Activated T-helper 2 cell treated with anti-CD3 and anti-CD28 coated beads, Interferon-gamma antibody, Interleukin-2, Interleukin-4, amounts not matched to agents 10 μg/mL and 5 μg/mL and 100 μg/mL, durations not matched to agents 14 hours and 24 hours and 36 hours (primary cell): ENCODE measurements at regions not wholly inside any gene's neighbourhood (a gene's known extent, or its start where the extent isn't known, plus 50 kb on each side); places are given as distances from the start of the nearest gene placed in this dataset.

Source experiments
- DNase-seq: peaks from one replicate; pipeline ENCODE4 v3.0.0; 2021; ENCODE audit warnings: low spot score
- H3K27ac Mint-ChIP-seq: one replicate; pipeline ENCODE4 v1.8.0; 2021; ENCODE audit warnings: mixed read lengths
- H3K27me3 Mint-ChIP-seq: one replicate; pipeline ENCODE4 v1.8.0; 2021; ENCODE audit warnings: low read depth, mixed read lengths
- H3K36me3 Mint-ChIP-seq: one replicate; pipeline ENCODE4 v1.8.0; 2021; ENCODE audit warnings: low read depth, mixed read lengths
- H3K4me1 Mint-ChIP-seq: one replicate; pipeline ENCODE4 v1.8.0; 2021; ENCODE audit warnings: low read depth, mixed read lengths
- H3K4me3 Mint-ChIP-seq: one replicate; pipeline ENCODE4 v1.8.0; 2021; ENCODE audit warnings: low read depth, mild to moderate bottlenecking, moderate library complexity, mixed read lengths
- H3K9me3 Mint-ChIP-seq: one replicate; pipeline ENCODE4 v1.8.0; 2021; ENCODE audit warnings: mixed read lengths
- intact Hi-C: fragments of 100-400 bp; cut with micrococcal nuclease; formaldehyde crosslinking; loops from one replicate; pipeline ENCODE4 v1.15.1; 2023

DNA sequence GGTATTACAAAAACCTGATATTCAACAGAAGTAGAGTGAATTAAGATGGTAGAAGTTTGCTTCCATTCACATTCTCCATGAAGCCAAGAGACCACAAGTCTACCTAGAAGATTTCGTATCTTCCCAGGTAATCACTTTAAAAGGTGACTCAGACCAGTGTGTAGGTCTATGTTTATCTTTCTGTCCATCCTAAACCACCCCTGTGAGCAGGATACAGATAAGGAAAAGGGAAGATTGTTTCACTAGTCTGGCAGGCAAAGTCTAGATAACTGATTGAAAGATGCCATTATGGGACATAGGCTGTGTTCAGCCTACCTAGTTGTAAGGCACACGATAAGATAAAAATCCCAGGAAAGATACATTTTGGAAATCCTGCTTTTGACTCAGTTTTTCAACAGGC is 244.3 kb upstream of the NWD2 start:
- no peaks in the 10 kb centered on the region for H3K9me3 Mint-ChIP-seq
- no peaks in the 10 kb centered on the region for H3K27me3 Mint-ChIP-seq
- DNase-seq = no peak
- no peak overlapping the region for H3K27ac Mint-ChIP-seq
- no peak overlapping the region for H3K4me3 Mint-ChIP-seq
- intact Hi-C loops = no loop called here
- H3K4me1 Mint-ChIP-seq = no peaks in the 10 kb centered on the region
- H3K36me3 Mint-ChIP-seq = no peaks in the 10 kb centered on the region

DNA sequence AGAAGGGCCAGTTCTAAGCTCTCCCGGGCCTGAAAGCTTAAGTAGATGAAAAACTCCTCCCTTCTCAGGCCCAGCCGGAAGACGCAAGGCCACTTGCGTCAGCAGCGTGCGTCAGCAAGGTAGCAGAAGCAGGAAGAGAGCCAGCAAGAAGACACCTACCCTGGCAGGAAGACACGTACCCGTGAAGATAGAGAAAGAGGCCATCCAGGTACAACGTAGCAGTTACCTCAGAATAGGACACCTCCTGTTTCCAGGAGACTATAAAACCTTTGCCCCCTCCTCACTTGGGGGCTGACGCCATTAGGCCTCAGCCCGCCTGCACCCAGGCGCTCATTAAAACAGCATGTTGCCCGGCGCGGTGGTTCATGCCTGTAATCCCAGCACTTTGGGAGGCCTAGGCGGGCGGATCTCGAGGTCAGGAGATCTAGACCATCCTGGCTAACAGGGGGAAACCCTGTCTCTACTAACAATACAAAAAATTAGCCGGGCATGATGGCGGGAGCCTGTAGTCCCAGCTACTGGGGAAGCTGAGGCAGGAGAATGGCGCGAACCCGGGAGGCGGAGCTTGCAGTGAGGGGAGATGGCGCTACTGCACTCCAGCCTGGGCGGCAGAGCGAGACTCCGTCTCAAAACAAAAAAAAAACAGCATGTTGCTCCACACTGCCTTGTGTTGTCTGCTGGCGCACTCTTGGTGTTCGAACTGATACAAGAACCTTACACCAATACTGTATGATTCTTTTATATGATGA is 242.7 kb upstream of the NWD2 start:
- Mint-ChIP-seq H3K27ac (no peak overlapping the region), H3K4me3 (no peak overlapping the region), H3K4me1 (no peaks in the 10 kb centered on the region), H3K27me3 (no peaks in the 10 kb centered on the region), H3K36me3 (no peaks in the 10 kb centered on the region), H3K9me3 (no peaks in the 10 kb centered on the region)
- intact Hi-C loops = no loop called here
- no peak for DNase-seq

DNA sequence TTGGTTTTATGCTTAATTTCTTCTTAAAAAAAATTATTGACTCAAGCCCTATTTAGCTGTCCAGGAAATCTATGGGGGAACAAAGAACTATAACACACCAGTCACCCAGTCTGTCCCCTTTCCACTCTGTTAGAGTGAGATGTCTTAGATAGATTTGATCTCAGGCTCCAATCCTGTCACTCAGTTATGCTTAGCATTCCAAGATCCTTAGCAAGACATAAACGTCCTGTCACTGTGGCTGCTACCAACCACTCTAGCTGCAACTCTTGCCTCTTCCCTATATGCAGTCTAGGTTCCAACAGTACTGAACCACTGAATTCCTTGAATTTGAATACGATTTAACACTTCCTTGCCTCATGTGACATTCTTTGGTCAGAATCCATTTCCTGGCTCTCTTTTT is 241.9 kb upstream of the NWD2 start:
- H3K36me3 Mint-ChIP-seq = no peaks in the 10 kb centered on the region

GRCh38 chr4:37008199-37008598 is 236.3 kb upstream of the NWD2 start:
- Mint-ChIP-seq H3K4me3 (no peak overlapping the region), H3K36me3 (no peaks in the 10 kb centered on the region), H3K27me3 (no peaks in the 10 kb centered on the region), H3K9me3 (no peaks in the 10 kb centered on the region), H3K27ac (no peak overlapping the region), H3K4me1 (no peaks in the 10 kb centered on the region)
- intact Hi-C loops = no loop called here
- no peak for DNase-seq

More for the DNA sequence above, 241.9 kb upstream of the NWD2 start:
- intact Hi-C loops = no loop called here
- Mint-ChIP-seq H3K4me3 (no peak overlapping the region), H3K27me3 (no peaks in the 10 kb centered on the region), H3K4me1 (no peaks in the 10 kb centered on the region), H3K27ac (no peak overlapping the region), H3K9me3 (no peaks in the 10 kb centered on the region)
- DNase-seq = no peak

GRCh38 chr4:37014584-37014983 is 230.0 kb upstream of the NWD2 start:
- intact Hi-C loops = no loop called here
- DNase-seq = no peak
- H3K4me3 Mint-ChIP-seq = no peak overlapping the region

GRCh38 chr4:37015391-37015790 is 229.2 kb upstream of the NWD2 start:
- H3K27ac Mint-ChIP-seq = no peak overlapping the region
- H3K36me3 Mint-ChIP-seq = no peaks in the 10 kb centered on the region
- no peaks in the 10 kb centered on the region for H3K4me1 Mint-ChIP-seq
- intact Hi-C loops = no loop called here
- no peak for DNase-seq
- H3K27me3 Mint-ChIP-seq = no peaks in the 10 kb centered on the region
- no peak overlapping the region for H3K4me3 Mint-ChIP-seq
- no peaks in the 10 kb centered on the region for H3K9me3 Mint-ChIP-seq

More at GRCh38 chr4:37014584-37014983, 230.0 kb upstream of the NWD2 start:
- Mint-ChIP-seq H3K27ac (no peak overlapping the region), H3K27me3 (no peaks in the 10 kb centered on the region), H3K4me1 (no peaks in the 10 kb centered on the region), H3K9me3 (no peaks in the 10 kb centered on the region), H3K36me3 (no peaks in the 10 kb centered on the region)

- DNase-seq = no peak
- Mint-ChIP-seq H3K36me3 (no peaks in the 10 kb centered on the region), H3K27me3 (no peaks in the 10 kb centered on the region), H3K4me3 (no peak overlapping the region), H3K27ac (no peak overlapping the region), H3K4me1 (no peaks in the 10 kb centered on the region), H3K9me3 (no peaks in the 10 kb centered on the region)
- intact Hi-C loops = no loop called here
Measured at GRCh38 chr4:37023504-37023903, 221.0 kb upstream of the NWD2 start.

- intact Hi-C loops = no loop called here
- no peaks in the 10 kb centered on the region for H3K36me3 Mint-ChIP-seq
- no peak overlapping the region for H3K4me3 Mint-ChIP-seq
- no peak overlapping the region for H3K27ac Mint-ChIP-seq
- no peak for DNase-seq
- no peaks in the 10 kb centered on the region for H3K9me3 Mint-ChIP-seq
- no peaks in the 10 kb centered on the region for H3K27me3 Mint-ChIP-seq
- H3K4me1 Mint-ChIP-seq = no peaks in the 10 kb centered on the region
Measured at GRCh38 chr4:37023996-37024395, 220.5 kb upstream of the NWD2 start.

DNA sequence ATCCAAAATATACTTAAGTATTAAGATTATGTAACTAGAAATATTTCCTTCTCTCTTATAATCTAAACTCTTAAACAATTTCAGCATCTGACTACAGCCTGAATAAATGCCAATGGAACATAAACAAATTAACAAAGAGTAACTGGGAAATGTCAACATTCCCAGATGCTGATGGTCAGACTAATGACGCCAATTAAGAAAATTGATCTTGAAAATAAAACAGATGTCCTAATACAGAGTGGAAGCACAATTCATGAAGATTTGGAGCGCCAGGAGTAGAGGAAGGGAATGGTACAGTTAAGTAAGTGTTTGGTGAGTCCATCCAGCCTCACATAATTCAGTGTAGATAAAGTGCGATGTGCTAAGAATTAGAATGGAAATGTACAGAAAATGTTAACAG is 203.7 kb upstream of the NWD2 start:
- no peaks in the 10 kb centered on the region for H3K4me1 Mint-ChIP-seq
- no peak overlapping the region for H3K4me3 Mint-ChIP-seq
- intact Hi-C loops = no loop called here
- H3K9me3 Mint-ChIP-seq = no peaks in the 10 kb centered on the region
- DNase-seq = no peak
- no peak overlapping the region for H3K27ac Mint-ChIP-seq
- no peaks in the 10 kb centered on the region for H3K36me3 Mint-ChIP-seq
- H3K27me3 Mint-ChIP-seq = no peaks in the 10 kb centered on the region

DNA sequence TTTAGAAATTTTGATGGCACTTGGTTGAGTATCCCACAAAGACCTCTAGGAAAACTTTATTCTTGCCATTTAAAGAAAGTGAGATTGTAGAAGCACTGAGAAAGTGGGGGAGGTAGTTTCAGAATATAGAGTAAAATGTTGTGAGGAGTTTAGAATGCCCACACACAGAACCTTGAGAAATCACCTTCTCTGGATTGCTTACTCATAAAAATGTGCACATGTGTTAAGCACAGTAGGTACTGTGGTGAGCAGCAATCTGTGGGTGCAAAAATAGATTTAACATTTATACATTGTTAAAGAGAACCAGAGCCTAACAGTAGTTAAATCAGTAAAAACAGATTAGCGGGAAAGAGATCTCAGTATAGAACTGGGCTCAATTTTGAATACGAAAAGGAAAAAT is 201.2 kb upstream of the NWD2 start:
- Mint-ChIP-seq H3K27me3 (no peaks in the 10 kb centered on the region), H3K4me1 (no peaks in the 10 kb centered on the region), H3K27ac (no peak overlapping the region), H3K36me3 (no peaks in the 10 kb centered on the region), H3K4me3 (no peak overlapping the region), H3K9me3 (no peaks in the 10 kb centered on the region)
- DNase-seq = no peak
- intact Hi-C loops = no loop called here

DNA sequence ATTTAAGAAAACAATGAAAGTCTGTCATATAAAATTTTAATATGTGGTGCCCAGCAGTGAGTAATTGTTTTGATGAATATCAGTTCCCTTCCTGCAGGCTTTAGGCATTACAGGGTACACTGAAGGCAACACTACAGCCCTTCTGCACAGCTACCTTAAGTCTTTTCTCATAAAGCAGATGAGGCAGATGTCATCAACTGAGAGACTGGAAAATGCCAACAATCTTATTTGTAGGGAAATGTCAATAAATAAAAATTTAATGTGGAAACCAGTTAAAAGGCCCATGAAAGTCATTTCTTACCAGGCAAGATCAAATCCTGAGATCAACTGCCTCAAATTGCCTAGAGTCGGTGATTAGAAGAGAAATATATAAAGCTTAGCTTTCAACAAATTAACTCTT is 193.4 kb upstream of the NWD2 start:
- Mint-ChIP-seq H3K27ac (no peak overlapping the region), H3K36me3 (no peaks in the 10 kb centered on the region), H3K4me3 (no peak overlapping the region), H3K27me3 (no peaks in the 10 kb centered on the region), H3K9me3 (no peaks in the 10 kb centered on the region), H3K4me1 (no peaks in the 10 kb centered on the region)
- no peak for DNase-seq
- intact Hi-C loops = no loop called here

DNA sequence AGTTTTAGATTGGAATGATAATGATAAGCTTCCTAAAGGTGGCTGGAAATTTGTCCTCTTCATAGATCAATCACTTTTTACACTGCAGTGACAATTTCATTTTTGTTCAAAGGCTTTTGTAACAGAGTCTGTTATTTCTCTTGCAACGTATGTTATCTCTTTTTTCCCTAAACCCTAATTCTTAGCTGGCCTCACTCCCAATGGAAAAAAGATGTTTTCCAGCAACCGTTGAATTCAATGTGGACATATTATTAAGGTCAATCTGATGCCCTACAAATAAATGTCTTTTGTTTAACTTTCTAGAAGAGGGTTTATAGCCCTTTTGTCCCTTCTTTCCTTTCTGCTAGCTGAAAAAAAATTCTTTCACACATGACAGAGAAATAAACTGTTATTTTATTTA is 192.7 kb upstream of the NWD2 start:
- Mint-ChIP-seq H3K36me3 (no peaks in the 10 kb centered on the region), H3K4me1 (no peaks in the 10 kb centered on the region), H3K27me3 (no peaks in the 10 kb centered on the region), H3K4me3 (no peak overlapping the region), H3K27ac (no peak overlapping the region), H3K9me3 (no peaks in the 10 kb centered on the region)
- intact Hi-C loops = no loop called here
- no peak for DNase-seq

DNA sequence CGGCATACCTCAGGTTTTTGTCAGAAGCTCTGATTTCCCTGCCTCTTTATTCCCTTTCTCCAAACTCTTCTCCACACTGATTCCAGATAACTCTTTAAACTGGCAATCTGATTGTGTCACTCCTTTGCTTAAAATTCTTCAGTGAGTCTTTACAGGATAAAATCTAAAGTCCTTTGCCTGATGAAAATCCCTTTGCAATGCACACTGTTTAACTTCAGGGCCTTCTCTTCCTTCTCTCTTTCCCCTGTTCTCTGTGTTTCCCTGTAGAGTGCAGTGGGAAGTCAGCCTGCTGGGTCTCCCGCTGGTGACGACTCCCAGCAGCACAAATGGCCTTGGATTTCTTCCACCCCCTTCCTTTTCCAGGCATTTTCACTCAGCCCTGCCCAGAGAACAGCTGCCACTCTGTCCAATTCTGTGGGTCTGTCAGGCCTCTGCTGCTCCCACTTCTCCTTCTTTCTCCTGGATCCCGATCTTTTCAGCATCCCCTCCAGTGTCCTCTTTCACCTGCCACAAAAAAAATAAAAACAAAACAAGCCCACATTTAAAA is 189.9 kb upstream of the NWD2 start:
- Mint-ChIP-seq H3K9me3 (no peaks in the 10 kb centered on the region), H3K4me3 (no peak overlapping the region), H3K27me3 (no peaks in the 10 kb centered on the region), H3K27ac (no peak overlapping the region), H3K4me1 (no peaks in the 10 kb centered on the region), H3K36me3 (no peaks in the 10 kb centered on the region)
- intact Hi-C loops = no loop called here
- no peak for DNase-seq

GRCh38 chr4:37058826-37059225 is 185.7 kb upstream of the NWD2 start:
- H3K4me3 Mint-ChIP-seq = no peak overlapping the region

More at GRCh38 chr4:37058826-37059225, 185.7 kb upstream of the NWD2 start:
- H3K27me3 Mint-ChIP-seq = no peaks in the 10 kb centered on the region
- DNase-seq = no peak
- H3K36me3 Mint-ChIP-seq = no peaks in the 10 kb centered on the region
- no peaks in the 10 kb centered on the region for H3K9me3 Mint-ChIP-seq
- H3K4me1 Mint-ChIP-seq = no peaks in the 10 kb centered on the region
- intact Hi-C loops = no loop called here
- no peak overlapping the region for H3K27ac Mint-ChIP-seq
